Caco-2 (cell line): ENCODE measurements at regions not wholly inside any gene's neighbourhood (a gene's known extent, or its start where the extent isn't known, plus 50 kb on each side); places are given as distances from the start of the nearest gene placed in this dataset.

Source experiments
- BruUV-seq: library from RNA; stranded (reverse); fragments of 400-500 nt; replicated peaks from 2 replicates; lab custom pipeline; 2021; lab: Mats Ljungman, UMichigan
- CTCF ChIA-PET: fragments of 300-600 bp; sonication (Branson Sonifier 250); formaldehyde crosslinking; loops from one replicate; lab custom pipeline; 2022; ENCODE audit warnings: antibody characterized with exemption; lab: Charles Lee
- POLR2A ChIA-PET: fragments of 300-600 bp; sonication (Branson Sonifier 250); formaldehyde crosslinking; loops from one replicate; lab custom pipeline; 2022; ENCODE audit warnings: antibody characterized with exemption; lab: Charles Lee
- DNase-seq, 2 experiments: peaks; one replicate each; pipeline versions ENCODE4 v3.0.0 to v3.0.0-alpha.2; 2020 to 2022
- H3K27me3 ChIP-seq: replicated peaks from 2 replicates; pipeline ENCODE4 v1.6.0; 2011; ENCODE audit warnings: low read length; ENCODE audit not compliant: control insufficient read depth, insufficient read depth
- H3K36me3 ChIP-seq: 2 replicates; pipeline ENCODE4 v1.5.1; 2011; ENCODE audit warnings: low read length; ENCODE audit not compliant: control insufficient read depth, insufficient read depth
- H3K4me1 ChIP-seq: fragments of 250-450 bp; sonication (Bioruptor Pico); 2 replicates; pipeline ENCODE4 v1.5.1; 2020; ENCODE audit warnings: mild to moderate bottlenecking
- H3K4me3 ChIP-seq: 2 replicates; pipeline ENCODE4 v1.5.1; 2011; ENCODE audit warnings: low read depth, mild to moderate bottlenecking, control low read depth, low read length
- H3K9me3 ChIP-seq: fragments of 250-450 bp; sonication (Bioruptor Pico); 2 replicates; pipeline ENCODE4 v1.5.1; 2020; ENCODE audit warnings: mild to moderate bottlenecking, moderate library complexity
- H3K27ac Mint-ChIP-seq: one replicate; pipeline ENCODE4 v1.8.0; 2022; ENCODE audit warnings: mixed read lengths; ENCODE audit not compliant: unreplicated experiment
- H3K27me3 Mint-ChIP-seq: one replicate; pipeline ENCODE4 v1.8.0; 2022; ENCODE audit warnings: mixed read lengths; ENCODE audit not compliant: insufficient read depth, unreplicated experiment
- H3K36me3 Mint-ChIP-seq: one replicate; pipeline ENCODE4 v1.8.0; 2022; ENCODE audit warnings: mild to moderate bottlenecking, mixed read lengths; ENCODE audit not compliant: insufficient read depth, unreplicated experiment
- H3K4me1 Mint-ChIP-seq: one replicate; pipeline ENCODE4 v1.8.0; 2022; ENCODE audit warnings: low read depth, mixed read lengths; ENCODE audit not compliant: unreplicated experiment
- H3K4me3 Mint-ChIP-seq: one replicate; pipeline ENCODE4 v1.8.0; 2022; ENCODE audit warnings: mild to moderate bottlenecking, moderate library complexity, mixed read lengths; ENCODE audit not compliant: unreplicated experiment
- H3K9me3 Mint-ChIP-seq: one replicate; pipeline ENCODE4 v1.8.0; 2022; ENCODE audit warnings: mixed read lengths; ENCODE audit not compliant: unreplicated experiment
- intact Hi-C: fragments of 100-400 bp; cut with micrococcal nuclease; formaldehyde crosslinking; loops from one replicate; pipeline ENCODE4 v1.10.0; 2022; ENCODE audit not compliant: unreplicated experiment
- TF ChIP-seq, protein P1 (sequence below), 2 experiments: fragments of 200-600 bp in 1 of 2; IDR thresholded peaks; 1 replicate in 1 of 2; 2 replicates in 1 of 2; pipeline versions ENCODE4 v1.5.1 to v1.8.0; 2011 to 2022; ENCODE audit warnings: antibody characterized with exemption in 1 of 2, control low read depth in 1 of 2, inconsistent platforms in 1 of 2, low read depth in 1 of 2, low read length in 1 of 2, mild to moderate bottlenecking in 1 of 2, moderate library complexity in 1 of 2; ENCODE audit not compliant: insufficient read depth in 1 of 2, severe bottlenecking in 1 of 2, unreplicated experiment in 1 of 2

DNA sequence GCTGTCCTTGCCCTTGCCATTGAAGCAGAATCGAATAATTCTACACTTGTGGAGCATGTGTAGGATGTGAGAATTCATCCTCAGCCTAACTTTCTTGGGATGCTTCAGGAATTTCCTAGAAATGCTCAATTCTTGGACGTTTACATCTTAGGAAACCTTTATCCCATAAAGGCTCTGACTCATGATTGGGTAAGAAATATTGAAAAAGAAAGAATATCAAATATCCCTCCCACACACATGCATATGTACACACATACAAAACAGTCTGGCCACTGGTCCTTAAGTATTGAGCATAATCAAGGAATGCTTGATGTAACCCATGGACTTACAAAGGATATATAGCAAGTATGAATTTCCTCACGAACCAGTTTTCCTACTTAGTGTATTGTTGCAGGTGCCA, 83.9 kb upstream of the IPO9 start:
- CTCF ChIA-PET = no interaction called here
- Mint-ChIP-seq H3K27ac (no peak overlapping the region), H3K4me1 (no peaks in the 10 kb centered on the region), H3K9me3 (no peaks in the 10 kb centered on the region), H3K36me3 (no peaks in the 10 kb centered on the region), H3K4me3 (no peak overlapping the region), H3K27me3 (peaks cover 8% of the 10 kb centered on the region)
- no peak for DNase-seq
- Histone ChIP-seq H3K36me3 (no peaks in the 10 kb centered on the region), H3K27me3 (no peaks in the 10 kb centered on the region), H3K9me3 (no peaks in the 10 kb centered on the region), H3K4me1 (no peaks in the 10 kb centered on the region; the same call in 1 of the 2 replicates), H3K4me3 (no peak overlapping the region)
- intact Hi-C loops = no loop called here
- no TSS peak for BruUV-seq
- POLR2A ChIA-PET = no interaction called here
- TF ChIP-seq, protein P1, sequence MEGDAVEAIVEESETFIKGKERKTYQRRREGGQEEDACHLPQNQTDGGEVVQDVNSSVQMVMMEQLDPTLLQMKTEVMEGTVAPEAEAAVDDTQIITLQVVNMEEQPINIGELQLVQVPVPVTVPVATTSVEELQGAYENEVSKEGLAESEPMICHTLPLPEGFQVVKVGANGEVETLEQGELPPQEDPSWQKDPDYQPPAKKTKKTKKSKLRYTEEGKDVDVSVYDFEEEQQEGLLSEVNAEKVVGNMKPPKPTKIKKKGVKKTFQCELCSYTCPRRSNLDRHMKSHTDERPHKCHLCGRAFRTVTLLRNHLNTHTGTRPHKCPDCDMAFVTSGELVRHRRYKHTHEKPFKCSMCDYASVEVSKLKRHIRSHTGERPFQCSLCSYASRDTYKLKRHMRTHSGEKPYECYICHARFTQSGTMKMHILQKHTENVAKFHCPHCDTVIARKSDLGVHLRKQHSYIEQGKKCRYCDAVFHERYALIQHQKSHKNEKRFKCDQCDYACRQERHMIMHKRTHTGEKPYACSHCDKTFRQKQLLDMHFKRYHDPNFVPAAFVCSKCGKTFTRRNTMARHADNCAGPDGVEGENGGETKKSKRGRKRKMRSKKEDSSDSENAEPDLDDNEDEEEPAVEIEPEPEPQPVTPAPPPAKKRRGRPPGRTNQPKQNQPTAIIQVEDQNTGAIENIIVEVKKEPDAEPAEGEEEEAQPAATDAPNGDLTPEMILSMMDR (IDR thresholded peaks at IDR 0.05; ENCODE audit: insufficient read depth in 1 of 2, low read depth in 1 of 2, low read length in 1 of 2, severe bottlenecking in 1 of 2, unreplicated experiment in 1 of 2) = no peak

- Mint-ChIP-seq H3K9me3 (no peaks in the 10 kb centered on the region), H3K27me3 (peaks cover 8% of the 10 kb centered on the region), H3K4me3 (no peak overlapping the region), H3K27ac (no peak overlapping the region), H3K4me1 (no peaks in the 10 kb centered on the region), H3K36me3 (no peaks in the 10 kb centered on the region)
- no TSS peak for BruUV-seq
- intact Hi-C loops = no loop called here
- Histone ChIP-seq H3K9me3 (no peaks in the 10 kb centered on the region), H3K4me1 (no peaks in the 10 kb centered on the region; the same call in 1 of the 2 replicates), H3K27me3 (no peaks in the 10 kb centered on the region), H3K36me3 (no peaks in the 10 kb centered on the region), H3K4me3 (no peak overlapping the region)
- CTCF ChIA-PET = no interaction called here
- DNase-seq = no peak
- TF ChIP-seq, protein P1 (IDR thresholded peaks at IDR 0.05; ENCODE audit: insufficient read depth in 1 of 2, low read depth in 1 of 2, low read length in 1 of 2, severe bottlenecking in 1 of 2, unreplicated experiment in 1 of 2) = no peak
- POLR2A ChIA-PET = no interaction called here
Observed at GRCh38 chr1:201746156-201746555, 82.8 kb upstream of the IPO9 start.

DNA sequence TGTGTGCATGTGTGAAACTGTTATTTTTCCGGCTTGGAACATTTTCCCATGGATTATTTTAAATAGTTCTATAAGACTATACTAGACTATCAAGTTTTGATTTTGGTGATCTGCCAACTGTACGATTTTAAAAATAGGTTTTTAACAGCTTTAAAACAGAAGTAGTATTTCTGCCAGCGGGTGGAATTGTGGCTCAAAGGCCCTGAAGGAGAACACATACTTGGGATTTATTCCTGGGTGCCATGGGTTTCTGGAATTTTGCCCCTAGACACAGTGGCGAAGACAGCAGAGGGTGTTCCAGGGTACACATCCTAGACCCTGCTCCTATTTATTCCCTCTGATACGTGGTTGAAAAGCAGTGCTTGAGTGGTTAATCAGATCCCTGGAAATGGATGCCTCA, 81.7 kb upstream of the IPO9 start:
- no peak overlapping the region for H3K4me3 ChIP-seq
- TF ChIP-seq, protein P1 (IDR thresholded peaks at IDR 0.05; ENCODE audit: insufficient read depth in 1 of 2, low read depth in 1 of 2, low read length in 1 of 2, severe bottlenecking in 1 of 2, unreplicated experiment in 1 of 2) = no peak
- Mint-ChIP-seq H3K27ac (no peak overlapping the region), H3K9me3 (no peaks in the 10 kb centered on the region), H3K36me3 (no peaks in the 10 kb centered on the region), H3K27me3 (peaks cover 5% of the 10 kb centered on the region), H3K4me1 (peaks cover 7% of the 10 kb centered on the region), H3K4me3 (no peak overlapping the region)
- H3K9me3 ChIP-seq = no peaks in the 10 kb centered on the region
- H3K4me1 ChIP-seq = no peaks in the 10 kb centered on the region; the same call in 1 of the 2 replicates
- intact Hi-C loops = no loop called here
- no peaks in the 10 kb centered on the region for H3K36me3 ChIP-seq
- POLR2A ChIA-PET = no interaction called here
- no TSS peak for BruUV-seq
- no peaks in the 10 kb centered on the region for H3K27me3 ChIP-seq
- CTCF ChIA-PET = no interaction called here
- DNase-seq = no peak
